IMR-90 (cell line): ENCODE measurements at regions not wholly inside any gene's neighbourhood (a gene's known extent, or its start where the extent isn't known, plus 50 kb on each side); places are given as distances from the start of the nearest gene placed in this dataset.

Experiments
- ATAC-seq: fragments of 200-7000 bp; cut with Tn5 transposase; 2 replicates; pipeline ENCODE4 v1.9.1; 2020; ENCODE audit warnings: low read depth, mild to moderate bottlenecking, moderate library complexity
- BruUV-seq: library from RNA; stranded (reverse); fragments of 400-500 nt; replicated peaks from 2 replicates; lab custom pipeline; 2021; lab: Mats Ljungman, UMichigan
- CTCF ChIA-PET: fragments of 300-600 bp; formaldehyde crosslinking; extraction: SDS; loops from one replicate; lab custom pipeline; 2021; ENCODE audit warnings: antibody characterized with exemption; lab: Yijun Ruan, JAX
- POLR2A ChIA-PET: fragments of 300-600 bp; sonication (Branson Sonifier 250); formaldehyde crosslinking; loops from one replicate; lab custom pipeline; 2022; ENCODE audit warnings: antibody characterized with exemption; ENCODE audit not compliant: unreplicated experiment; lab: Charles Lee
- DNase-seq: peaks from one replicate; pipeline ENCODE4 v3.0.0; 2013
- H2AFZ ChIP-seq: replicated peaks from 2 replicates; pipeline ENCODE3; 2013; ENCODE audit warnings: low read length, mild to moderate bottlenecking; ENCODE audit not compliant: poor library complexity
- H2AK5ac ChIP-seq: 2 replicates; pipeline ENCODE4 v1.6.1; 2013; ENCODE audit warnings: low read depth, low read length, inconsistent platforms
- H2AK9ac ChIP-seq: replicated peaks from 2 replicates; pipeline ENCODE3; 2013; ENCODE audit warnings: mild to moderate bottlenecking, low read depth, low read length, moderate library complexity; ENCODE audit not compliant: poor library complexity
- H2BK120ac ChIP-seq: 2 replicates; pipeline ENCODE4 v1.6.1; 2013; ENCODE audit warnings: low read depth, low read length, inconsistent platforms
- H2BK15ac ChIP-seq: 3 replicates; pipeline ENCODE4 v1.6.1; 2013; ENCODE audit warnings: low read depth, low read length, inconsistent platforms
- H2BK20ac ChIP-seq: 2 replicates; pipeline ENCODE4 v1.6.1; 2013; ENCODE audit warnings: low read depth, mild to moderate bottlenecking, inconsistent platforms, low read length, moderate library complexity
- H2BK5ac ChIP-seq: 2 replicates; pipeline ENCODE4 v1.6.1; 2013; ENCODE audit warnings: mild to moderate bottlenecking, low read depth, low read length, inconsistent platforms; ENCODE audit not compliant: poor library complexity, severe bottlenecking
- H3K14ac ChIP-seq: replicated peaks from 2 replicates; pipeline ENCODE4 v1.6.1; 2013; ENCODE audit warnings: low read depth, low read length, inconsistent platforms
- H3K18ac ChIP-seq: 2 replicates; pipeline ENCODE4 v1.6.1; 2013; ENCODE audit warnings: low read depth, low read length, control low read depth
- H3K23ac ChIP-seq: 2 replicates; pipeline ENCODE4 v1.6.1; 2013; ENCODE audit warnings: low read depth, low read length, inconsistent platforms
- H3K27ac ChIP-seq: 2 replicates; pipeline ENCODE4 v1.5.1; 2013; ENCODE audit warnings: mild to moderate bottlenecking, control low read depth, low read length; ENCODE audit not compliant: insufficient read depth
- H3K27me3 ChIP-seq: 2 replicates; pipeline ENCODE4 v1.6.1; 2013; ENCODE audit warnings: low read length; ENCODE audit not compliant: control insufficient read depth, insufficient read depth
- H3K36me3 ChIP-seq: 2 replicates; pipeline ENCODE4 v1.6.1; 2013; ENCODE audit warnings: low read length, mixed read lengths; ENCODE audit not compliant: control insufficient read depth, insufficient read depth
- H3K4ac ChIP-seq: 2 replicates; pipeline ENCODE4 v1.6.1; 2013; ENCODE audit warnings: low read depth, low read length, inconsistent platforms
- H3K4me1 ChIP-seq: 2 replicates; pipeline ENCODE4 v1.6.1; 2013; ENCODE audit warnings: low read length, mixed read lengths; ENCODE audit not compliant: control insufficient read depth, insufficient read depth
- H3K4me2 ChIP-seq: 2 replicates; pipeline ENCODE4 v1.6.1; 2013; ENCODE audit warnings: low read depth, mild to moderate bottlenecking, control low read depth, low read length, moderate library complexity
- H3K4me3 ChIP-seq: 2 replicates; pipeline ENCODE4 v1.5.1; 2013; ENCODE audit warnings: low read depth, mild to moderate bottlenecking, control low read depth, low read length, moderate library complexity; ENCODE audit not compliant: insufficient read depth
- H3K56ac ChIP-seq: 2 replicates; pipeline ENCODE4 v1.6.1; 2013; ENCODE audit warnings: low read length, inconsistent platforms; ENCODE audit not compliant: insufficient read depth; ENCODE audit errors: extremely low read depth
- H3K79me1 ChIP-seq, 2 experiments: 2 replicates each; pipeline ENCODE4 v1.6.1; 2013; ENCODE audit warnings: low read length in 2 of 2, inconsistent platforms in 1 of 2, low read depth in 1 of 2
- H3K9ac ChIP-seq: 2 replicates; pipeline ENCODE4 v1.6.1; 2013; ENCODE audit warnings: low read depth, low read length, control low read depth
- H3K9me1 ChIP-seq: 2 replicates; pipeline ENCODE4 v1.6.1; 2013; ENCODE audit warnings: low read length, inconsistent platforms; ENCODE audit not compliant: insufficient read depth
- H3K9me3 ChIP-seq: 2 replicates; pipeline ENCODE4 v1.6.1; 2013; ENCODE audit warnings: low read length; ENCODE audit not compliant: control insufficient read depth, insufficient read depth
- H4K20me1 ChIP-seq: 2 replicates; pipeline ENCODE4 v1.6.1; 2013; ENCODE audit warnings: low read length, inconsistent platforms; ENCODE audit not compliant: insufficient read depth
- H4K5ac ChIP-seq: 2 replicates; pipeline ENCODE4 v1.6.1; 2013; ENCODE audit warnings: mild to moderate bottlenecking, low read depth, low read length, control low read depth
- H4K8ac ChIP-seq, 2 experiments: 2 replicates each; pipeline ENCODE4 v1.6.1; 2013; ENCODE audit warnings: low read depth in 2 of 2, low read length in 2 of 2, control low read depth in 1 of 2, inconsistent platforms in 1 of 2
- H4K91ac ChIP-seq: 2 replicates; pipeline ENCODE4 v1.6.1; 2013; ENCODE audit warnings: low read depth, low read length, inconsistent platforms; ENCODE audit not compliant: insufficient read depth
- BHLHE40 ChIP-seq: fragments of 150-350 bp; IDR thresholded peaks from 2 replicates; pipeline ENCODE4 v1.6.1; 2016; ENCODE audit warnings: mild to moderate bottlenecking, low read depth, low read length
- CEBPB ChIP-seq: IDR thresholded peaks from 2 replicates; pipeline ENCODE4 v1.6.1; 2012; ENCODE audit warnings: low read depth, low read length, improper control_type of control experiment
- CHD1 ChIP-seq: IDR thresholded peaks from 2 replicates; pipeline ENCODE4 v1.6.1; 2012; ENCODE audit warnings: low read depth, low read length, improper control_type of control experiment
- FOS ChIP-seq: fragments of 150-350 bp; IDR thresholded peaks from 2 replicates; pipeline ENCODE4 v1.6.1; 2016; ENCODE audit warnings: low read depth, low read length
- MAFK ChIP-seq: IDR thresholded peaks from 2 replicates; pipeline ENCODE4 v1.6.1; 2012; ENCODE audit warnings: low read depth, low read length, improper control_type of control experiment
- MAZ ChIP-seq: IDR thresholded peaks from 2 replicates; pipeline ENCODE4 v1.6.1; 2012; ENCODE audit warnings: low read depth, mild to moderate bottlenecking, low read length, improper control_type of control experiment, moderate library complexity, borderline replicate concordance
- MXI1 ChIP-seq: IDR thresholded peaks from 2 replicates; pipeline ENCODE4 v1.6.1; 2012; ENCODE audit warnings: low read depth, mild to moderate bottlenecking, low read length, moderate library complexity, borderline replicate concordance
- NFE2L2 ChIP-seq: fragments of 150-350 bp; IDR thresholded peaks from 2 replicates; pipeline ENCODE4 v1.6.1; 2016; ENCODE audit warnings: low read depth, mild to moderate bottlenecking, low read length
- POLR2A ChIP-seq: IDR thresholded peaks from 2 replicates; pipeline ENCODE4 v1.6.1; 2012; ENCODE audit warnings: mild to moderate bottlenecking, low read depth, low read length
- RAD21 ChIP-seq: IDR thresholded peaks from 2 replicates; pipeline ENCODE4 v1.6.1; 2012; ENCODE audit warnings: low read length, improper control_type of control experiment
- RCOR1 ChIP-seq: IDR thresholded peaks from 2 replicates; pipeline ENCODE4 v1.6.1; 2012; ENCODE audit warnings: mild to moderate bottlenecking, low read length, improper control_type of control experiment; ENCODE audit not compliant: insufficient replicate concordance
- RFX5 ChIP-seq: IDR thresholded peaks from 2 replicates; pipeline ENCODE4 v1.8.0; 2012; ENCODE audit warnings: low read depth, mild to moderate bottlenecking, low read length, moderate library complexity
- SMC3 ChIP-seq: fragments of 150-350 bp; IDR thresholded peaks from 2 replicates; pipeline ENCODE4 v1.6.1; 2016; ENCODE audit warnings: low read depth, mild to moderate bottlenecking, antibody characterized with exemption, low read length, moderate library complexity
- WGBS, 2 experiments: methylation state at CpG; one replicate each; pipeline versions ENCODE4 v1.1.5 to v1.1.7; 2013; ENCODE audit warnings: missing lambda C conversion rate in 2 of 2; ENCODE audit not compliant: insufficient read length in 1 of 2; ENCODE audit errors: extremely low coverage in 2 of 2; 5-methylcytosine and 5-hydroxymethylcytosine counted together
- dilution Hi-C: fragments of 300-500 bp; cut with HindIII; formaldehyde crosslinking; loops from one replicate; pipeline ENCODE4 v1.14.3; 2018; ENCODE audit warnings: low sequenced_read_pairs; ENCODE audit not compliant: unreplicated experiment
- in situ Hi-C: fragments of 300-500 bp; cut with MboI; formaldehyde crosslinking; loops from 3 replicates; pipeline ENCODE4 v1.14.3; 2019; ENCODE audit warnings: low sequenced_read_pairs, inconsistent platforms, mixed read lengths
- intact Hi-C: fragments of 100-400 bp; cut with micrococcal nuclease; formaldehyde crosslinking; loops from 2 replicates; pipeline ENCODE4 v1.10.0; 2022
- TF ChIP-seq, protein P1 (sequence below): fragments of 150-350 bp; IDR thresholded peaks from 2 replicates; pipeline ENCODE4 v1.6.1; 2017; ENCODE audit warnings: mild to moderate bottlenecking, antibody characterized with exemption, low read length, low read depth
- TF ChIP-seq, protein P2 (sequence below): conservative IDR thresholded peaks from 2 replicates; pipeline ENCODE4 v1.5.1; 2012; ENCODE audit warnings: mild to moderate bottlenecking, low read depth, low read length, improper control_type of control experiment
- TF ChIP-seq, protein P3 (sequence below): fragments of 150-350 bp; IDR thresholded peaks from 2 replicates; pipeline ENCODE4 v1.6.1; 2016; ENCODE audit warnings: low read depth, mild to moderate bottlenecking, low read length, moderate library complexity, borderline replicate concordance

DNA sequence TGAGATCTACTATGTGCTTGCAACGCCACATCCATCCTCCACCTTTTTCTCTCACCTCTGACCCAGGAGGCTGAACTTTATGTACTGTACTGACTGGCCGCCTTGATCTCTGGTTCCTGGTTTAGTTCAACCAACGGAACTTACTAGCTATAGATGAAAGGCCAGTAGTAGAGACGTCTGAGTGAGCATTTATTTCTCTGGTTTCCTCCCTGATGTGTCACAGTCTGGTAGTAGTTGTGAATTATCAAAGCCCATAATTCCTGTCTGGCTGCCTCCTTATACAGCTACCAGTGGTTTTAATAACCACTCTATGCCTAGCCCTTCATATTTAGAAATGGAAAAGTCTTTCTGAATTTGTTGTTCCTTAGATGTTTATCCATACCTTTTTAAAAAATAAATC, 64.7 kb downstream of the POM121L12 start:
- intact Hi-C loops (no loop called here), in situ Hi-C loops (no loop called here), dilution Hi-C loops (no loop called here)
- WGBS, 2 experiments: no CpG with 5 or more reads among the region's 4 CpGs
- BruUV-seq: no TSS peak
- Histone ChIP-seq H3K9ac (no peak overlapping the region), H3K18ac (no peak overlapping the region), H4K5ac (no peak overlapping the region), H3K14ac (no peak overlapping the region), H3K4me2 (no peak overlapping the region), H3K23ac (no peak overlapping the region), H2AFZ (no peak overlapping the region), H2BK20ac (no peak overlapping the region), H3K4me1 (no peaks in the 10 kb centered on the region), H2AK9ac (no peak overlapping the region), H3K27ac (no peak overlapping the region), H4K8ac (no peak overlapping the region), H2BK5ac (no peak overlapping the region), H3K9me1 (no peaks in the 10 kb centered on the region), H2AK5ac (no peak overlapping the region), H4K91ac (no peak overlapping the region), H3K79me1 (no peaks in the 10 kb centered on the region), H2BK120ac (no peak overlapping the region), H3K4me3 (no peak overlapping the region), H3K36me3 (no peaks in the 10 kb centered on the region), H3K56ac (no peak overlapping the region), H3K27me3 (no peaks in the 10 kb centered on the region), H4K20me1 (no peaks in the 10 kb centered on the region), H3K9me3 (peaks cover 5% of the 10 kb centered on the region), H2BK15ac (no peak overlapping the region), H3K4ac (no peak overlapping the region)
- TF ChIP-seq CHD1: no peak
- no peak for TF ChIP-seq SMC3
- TF ChIP-seq MAFK: no peak
- no peak for TF ChIP-seq POLR2A
- TF ChIP-seq, protein P1, sequence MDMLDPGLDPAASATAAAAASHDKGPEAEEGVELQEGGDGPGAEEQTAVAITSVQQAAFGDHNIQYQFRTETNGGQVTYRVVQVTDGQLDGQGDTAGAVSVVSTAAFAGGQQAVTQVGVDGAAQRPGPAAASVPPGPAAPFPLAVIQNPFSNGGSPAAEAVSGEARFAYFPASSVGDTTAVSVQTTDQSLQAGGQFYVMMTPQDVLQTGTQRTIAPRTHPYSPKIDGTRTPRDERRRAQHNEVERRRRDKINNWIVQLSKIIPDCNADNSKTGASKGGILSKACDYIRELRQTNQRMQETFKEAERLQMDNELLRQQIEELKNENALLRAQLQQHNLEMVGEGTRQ: no peak
- TF ChIP-seq, protein P2, sequence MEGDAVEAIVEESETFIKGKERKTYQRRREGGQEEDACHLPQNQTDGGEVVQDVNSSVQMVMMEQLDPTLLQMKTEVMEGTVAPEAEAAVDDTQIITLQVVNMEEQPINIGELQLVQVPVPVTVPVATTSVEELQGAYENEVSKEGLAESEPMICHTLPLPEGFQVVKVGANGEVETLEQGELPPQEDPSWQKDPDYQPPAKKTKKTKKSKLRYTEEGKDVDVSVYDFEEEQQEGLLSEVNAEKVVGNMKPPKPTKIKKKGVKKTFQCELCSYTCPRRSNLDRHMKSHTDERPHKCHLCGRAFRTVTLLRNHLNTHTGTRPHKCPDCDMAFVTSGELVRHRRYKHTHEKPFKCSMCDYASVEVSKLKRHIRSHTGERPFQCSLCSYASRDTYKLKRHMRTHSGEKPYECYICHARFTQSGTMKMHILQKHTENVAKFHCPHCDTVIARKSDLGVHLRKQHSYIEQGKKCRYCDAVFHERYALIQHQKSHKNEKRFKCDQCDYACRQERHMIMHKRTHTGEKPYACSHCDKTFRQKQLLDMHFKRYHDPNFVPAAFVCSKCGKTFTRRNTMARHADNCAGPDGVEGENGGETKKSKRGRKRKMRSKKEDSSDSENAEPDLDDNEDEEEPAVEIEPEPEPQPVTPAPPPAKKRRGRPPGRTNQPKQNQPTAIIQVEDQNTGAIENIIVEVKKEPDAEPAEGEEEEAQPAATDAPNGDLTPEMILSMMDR: no peak
- no peak for TF ChIP-seq FOS
- no peak for TF ChIP-seq MAZ
- TF ChIP-seq RFX5: no peak
- TF ChIP-seq CEBPB: no peak
- TF ChIP-seq RAD21: no peak
- no peak for TF ChIP-seq RCOR1
- TF ChIP-seq NFE2L2: no peak
- TF ChIP-seq, protein P3, sequence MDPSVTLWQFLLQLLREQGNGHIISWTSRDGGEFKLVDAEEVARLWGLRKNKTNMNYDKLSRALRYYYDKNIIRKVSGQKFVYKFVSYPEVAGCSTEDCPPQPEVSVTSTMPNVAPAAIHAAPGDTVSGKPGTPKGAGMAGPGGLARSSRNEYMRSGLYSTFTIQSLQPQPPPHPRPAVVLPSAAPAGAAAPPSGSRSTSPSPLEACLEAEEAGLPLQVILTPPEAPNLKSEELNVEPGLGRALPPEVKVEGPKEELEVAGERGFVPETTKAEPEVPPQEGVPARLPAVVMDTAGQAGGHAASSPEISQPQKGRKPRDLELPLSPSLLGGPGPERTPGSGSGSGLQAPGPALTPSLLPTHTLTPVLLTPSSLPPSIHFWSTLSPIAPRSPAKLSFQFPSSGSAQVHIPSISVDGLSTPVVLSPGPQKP: no peak
- no peak for TF ChIP-seq MXI1
- no peak for TF ChIP-seq BHLHE40
- no peak for DNase-seq
- ChIA-PET CTCF (no interaction called here), POLR2A (no interaction called here)
- ATAC-seq: no peak
